ENCODE measurements at regions not wholly inside any gene's neighbourhood (a gene's known extent, or its start where the extent isn't known, plus 50 kb on each side); places are given as distances from the start of the nearest gene placed in this dataset.

- Histone ChIP-seq H3K27ac (no peak overlapping the region), H3K4me3 (no peak overlapping the region), H3K36me3 (no peaks in the 10 kb centered on the region), H3K4me1 (peaks cover 0 to 10% (median 3%) of the 10 kb centered on the region in 4 donors), H3K27me3 (no peaks in the 10 kb centered on the region), H3K9me3 (no peaks in the 10 kb centered on the region)
- intact Hi-C loops (cut with DNase I; ENCODE audit: low total_unique reads) = no loop called here
- TF ChIP-seq CTCF (IDR thresholded peaks at IDR 0.05) = no peak
- DNase-seq = no peak
Observed at GRCh38 chr3:106616556-106616955, 747.7 kb upstream of the CBLB start.

GRCh38 chr3:106617276-106617675 lies 748.5 kb upstream of the CBLB start:
- no peaks in the 10 kb centered on the region for H3K27me3 ChIP-seq
- H3K4me3 ChIP-seq = no peak overlapping the region
- H3K4me1 ChIP-seq = peaks cover 0 to 10% (median 3%) of the 10 kb centered on the region in 4 donors
- H3K36me3 ChIP-seq = no peaks in the 10 kb centered on the region
- intact Hi-C loops (cut with DNase I; ENCODE audit: low total_unique reads) = no loop called here
- no peak overlapping the region for H3K27ac ChIP-seq
- no peak for DNase-seq
- H3K9me3 ChIP-seq = no peaks in the 10 kb centered on the region
- TF ChIP-seq CTCF (IDR thresholded peaks at IDR 0.05) = no peak

GRCh38 chr3:106620646-106621045 lies 751.8 kb upstream of the CBLB start:
- H3K27me3 ChIP-seq = no peaks in the 10 kb centered on the region
- H3K27ac ChIP-seq = no peak overlapping the region
- H3K36me3 ChIP-seq = no peaks in the 10 kb centered on the region
- H3K4me3 ChIP-seq = no peak overlapping the region
- peaks cover 0 to 10% (median 3%) of the 10 kb centered on the region in 4 donors for H3K4me1 ChIP-seq
- DNase-seq = no peak
- peaks cover 0 to 7% (median 0%) of the 10 kb centered on the region in 3 donors for H3K9me3 ChIP-seq
- no peak for TF ChIP-seq CTCF (IDR thresholded peaks at IDR 0.05)
- intact Hi-C loops (cut with DNase I; ENCODE audit: low total_unique reads) = no loop called here

GRCh38 chr3:106624154-106624553 lies 753.1 kb upstream of the CCDC54 start:
- H3K27me3 ChIP-seq = no peaks in the 10 kb centered on the region
- no peaks in the 10 kb centered on the region for H3K36me3 ChIP-seq
- intact Hi-C loops (cut with DNase I; ENCODE audit: low total_unique reads) = no loop called here
- no peaks in the 10 kb centered on the region for H3K4me1 ChIP-seq
- DNase-seq = no peak
- peaks cover 0 to 7% (median 0%) of the 10 kb centered on the region in 3 donors for H3K9me3 ChIP-seq
- H3K4me3 ChIP-seq = no peak overlapping the region
- TF ChIP-seq CTCF (IDR thresholded peaks at IDR 0.05) = no peak
- no peak overlapping the region for H3K27ac ChIP-seq

- H3K4me1 ChIP-seq = no peaks in the 10 kb centered on the region
- TF ChIP-seq CTCF (IDR thresholded peaks at IDR 0.05) = no peak
- peaks cover 0 to 7% (median 0%) of the 10 kb centered on the region in 3 donors for H3K9me3 ChIP-seq
- intact Hi-C loops (cut with DNase I; ENCODE audit: low total_unique reads) = no loop called here
- no peaks in the 10 kb centered on the region for H3K36me3 ChIP-seq
- no peak overlapping the region for H3K4me3 ChIP-seq
- H3K27ac ChIP-seq = no peak overlapping the region
- H3K27me3 ChIP-seq = no peaks in the 10 kb centered on the region
- DNase-seq = no peak
Observed at GRCh38 chr3:106628407-106628806, 748.8 kb upstream of the CCDC54 start.

- Histone ChIP-seq H3K27ac (no peak overlapping the region), H3K36me3 (no peaks in the 10 kb centered on the region), H3K4me3 (no peak overlapping the region), H3K4me1 (no peaks in the 10 kb centered on the region), H3K27me3 (no peaks in the 10 kb centered on the region), H3K9me3 (peaks cover 0 to under 1% (median 0%) of the 10 kb centered on the region in 3 donors)
- DNase-seq = no peak
- intact Hi-C loops (cut with DNase I; ENCODE audit: low total_unique reads) = no loop called here
- TF ChIP-seq CTCF (IDR thresholded peaks at IDR 0.05) = no peak
Observed at GRCh38 chr3:106629215-106629832, 747.9 kb upstream of the CCDC54 start.

Measured in tibial artery (tissue), 4 donors.